ENCODE measurements at regions not wholly inside any gene's neighbourhood (a gene's known extent, or its start where the extent isn't known, plus 50 kb on each side); places are given as distances from the start of the nearest gene placed in this dataset.
A peak's percentile ranks its signal among the peaks of the same experiment; 100 is the strongest.
"Not testable (repeated sequence)": the region's sequence is repeated elsewhere in the genome, so short reads cannot be mapped to it uniquely, and the experiment has no call there.

DNA sequence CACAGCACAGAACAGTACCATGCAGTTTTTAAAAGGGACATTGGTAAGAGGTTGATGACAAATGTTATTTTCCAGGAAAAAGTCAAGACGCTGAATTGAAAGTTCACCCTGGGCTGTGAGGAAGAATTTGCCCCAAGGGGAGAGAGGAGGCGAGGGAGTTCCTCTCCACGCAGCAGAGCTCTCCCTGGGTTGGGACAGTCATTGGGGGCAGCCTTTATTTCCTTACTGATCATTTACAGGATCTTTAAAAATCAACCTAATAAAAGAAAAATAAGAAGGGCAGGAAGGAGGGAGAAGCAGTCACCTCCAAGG is 49.9 kb upstream of the WNT7B start:
- DNase-seq, result no peak

GRCh38 chr22:46027211-46028105 is 50.5 kb upstream of the WNT7B start:
- no peak for DNase-seq

GRCh38 chr22:46028106-46028991 is 51.4 kb upstream of the WNT7B start:
- no peak for DNase-seq

DNA sequence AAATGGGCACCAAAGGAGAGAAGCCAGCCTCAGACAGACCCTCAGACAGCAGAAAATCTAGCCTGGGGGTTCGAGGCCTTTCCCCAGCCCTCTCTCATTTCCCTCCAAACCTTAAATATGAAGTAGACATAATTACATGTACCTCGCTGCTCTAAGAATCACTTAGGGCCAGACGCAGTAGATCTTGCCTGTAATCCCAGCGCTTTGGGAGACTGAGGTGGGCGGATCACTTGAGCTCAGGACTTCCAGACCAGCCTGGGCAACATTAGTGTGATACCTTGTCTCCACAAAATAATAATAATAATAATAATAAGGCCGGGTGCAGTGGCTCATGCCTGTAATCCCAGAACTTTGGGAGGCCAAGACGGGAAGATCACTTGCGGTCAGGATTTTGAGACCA is 52.1 kb upstream of the WNT7B start:
- DNase-seq, result no peak

DNA sequence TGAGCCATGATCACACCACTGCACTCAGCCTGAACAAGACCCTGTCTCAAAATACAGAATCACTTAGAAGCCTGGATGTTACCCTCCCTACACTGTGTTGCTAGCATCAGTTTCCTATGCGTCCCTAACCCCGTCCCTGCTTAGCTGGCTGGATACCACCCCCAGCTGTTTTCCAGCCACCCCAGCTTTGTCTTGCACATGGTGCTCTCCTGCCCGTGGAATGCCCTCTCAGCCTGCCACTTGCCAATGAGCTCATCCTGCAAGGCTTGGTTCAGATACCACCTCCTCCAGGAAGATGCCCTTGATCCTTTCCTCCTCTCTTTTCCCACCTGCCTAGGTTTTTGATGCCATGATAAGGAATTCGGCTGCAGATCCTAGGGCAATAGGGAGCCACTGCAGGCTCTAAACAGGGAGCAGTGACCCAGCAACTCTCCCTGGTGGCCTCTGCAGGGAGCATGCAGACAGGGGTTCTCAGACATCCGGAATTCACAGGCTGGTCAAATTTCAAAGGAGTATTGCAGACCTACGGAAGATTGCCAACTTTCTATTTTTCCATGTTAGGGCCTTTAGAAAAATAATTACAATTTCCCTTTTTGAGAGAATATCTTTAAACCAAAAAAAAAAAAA is 52.7 kb upstream of the WNT7B start:
- no peak for DNase-seq

GRCh38 chr22:46030231-46030880 is 53.4 kb upstream of the WNT7B start:
- DNase-seq, result no peak

GRCh38 chr22:46031066-46031465 is 54.1 kb upstream of the WNT7B start:
- no peak for DNase-seq

- no peak for DNase-seq
Observed at GRCh38 chr22:46031557-46031956, 54.6 kb upstream of the WNT7B start.

- no peak for DNase-seq
Observed at GRCh38 chr22:46031965-46032851, 55.2 kb upstream of the WNT7B start.

- DNase-seq, result no peak
Observed at GRCh38 chr22:46033256-46034200, 56.6 kb upstream of the WNT7B start.

- DNase-seq, result not testable (repeated sequence)
Observed at GRCh38 chr22:46034480-46034879, 57.5 kb upstream of the WNT7B start.

DNA sequence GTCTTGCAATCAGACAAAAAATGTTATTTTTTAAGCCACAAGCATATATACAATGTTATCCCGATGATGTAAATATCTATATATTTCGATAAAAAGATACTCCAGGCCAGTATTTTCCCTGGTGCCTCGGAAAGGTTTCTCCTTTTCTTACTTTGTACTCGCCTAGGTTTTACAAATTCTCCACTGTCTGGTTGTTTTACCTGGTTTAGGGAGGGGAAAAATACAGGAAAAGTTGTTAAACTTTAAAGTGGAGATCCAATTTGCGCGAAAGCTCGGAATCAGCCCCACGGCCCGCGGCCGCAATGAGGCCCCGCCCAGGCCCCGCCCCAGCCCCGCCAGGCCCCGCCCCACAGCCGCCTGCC is 58.4 kb upstream of the WNT7B start:
- no peak for DNase-seq

GRCh38 chr22:46035742-46036557 is 59.0 kb upstream of the WNT7B start:
- peak; percentile 100 for DNase-seq

DNA sequence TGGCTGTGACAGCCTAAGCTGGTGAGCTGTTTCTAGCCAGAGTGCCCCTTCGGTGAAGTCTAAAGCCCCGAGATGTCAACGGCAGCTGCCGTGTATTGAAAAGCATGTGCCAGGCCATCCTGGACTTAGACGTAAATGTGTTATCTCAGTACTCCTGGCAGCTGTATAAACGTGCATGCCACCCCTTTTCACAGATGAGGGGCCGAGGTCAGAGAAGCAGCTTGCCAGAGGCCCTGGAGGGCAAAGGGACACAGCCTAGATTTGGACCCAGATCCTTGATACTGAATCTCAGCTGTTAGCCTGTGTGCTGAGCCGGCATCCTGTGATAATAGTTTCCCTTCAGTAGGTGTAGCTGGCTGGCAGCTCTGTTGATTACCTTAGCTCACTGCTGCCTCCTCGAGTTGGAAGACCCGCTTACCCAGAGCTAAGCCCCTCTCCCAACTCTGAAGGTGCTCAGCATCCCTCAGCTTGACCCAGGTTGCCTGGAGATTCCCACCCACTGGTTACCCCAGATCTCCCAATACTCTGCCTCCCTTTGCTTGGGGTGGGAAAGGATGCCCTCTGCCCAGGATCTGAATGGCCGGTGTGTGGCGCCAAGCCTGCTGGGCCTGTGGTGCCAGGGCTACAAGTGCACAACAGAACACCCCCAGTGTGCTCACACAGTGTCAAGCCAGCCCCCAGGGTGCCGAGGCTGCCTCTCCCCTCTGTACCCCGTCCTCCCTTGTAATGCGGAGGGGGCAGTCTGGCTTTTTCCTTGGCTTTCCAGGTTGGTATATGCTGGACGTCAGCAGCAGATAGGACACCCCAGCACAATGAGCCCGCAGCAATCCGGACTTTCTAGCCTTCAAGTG is 59.8 kb upstream of the WNT7B start:
- DNase-seq, result no peak

- DNase-seq, result no peak
Observed at GRCh38 chr22:46038174-46038487, 61.2 kb upstream of the WNT7B start.

- DNase-seq, result no peak
Observed at GRCh38 chr22:46038516-46039430, 61.8 kb upstream of the WNT7B start.

DNA sequence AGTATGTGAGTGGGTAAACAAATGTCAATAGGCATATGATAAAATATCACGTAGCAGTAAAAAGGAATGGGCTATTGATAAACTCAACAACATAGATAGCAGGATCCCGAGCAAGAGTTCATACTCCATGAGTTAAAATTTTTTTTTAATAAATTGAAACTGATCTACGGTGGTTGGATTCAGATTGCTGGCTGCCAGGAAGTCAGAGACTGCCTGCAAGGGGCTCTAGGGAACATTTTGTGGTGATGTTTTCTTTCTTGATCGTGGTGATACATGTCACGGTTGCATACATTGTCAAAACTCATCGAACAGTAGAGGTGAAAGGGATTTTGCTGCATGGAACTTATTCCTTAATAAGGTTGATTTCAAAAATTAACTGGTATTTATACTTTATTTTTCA is 62.6 kb upstream of the WNT7B start:
- DNase-seq, result no peak

All from left hindlimb (tissue), 1 donor.